ENCODE measurements at regions not wholly inside any gene's neighbourhood (a gene's known extent, or its start where the extent isn't known, plus 50 kb on each side); places are given as distances from the start of the nearest gene placed in this dataset.
"Not testable (repeated sequence)": the region's sequence is repeated elsewhere in the genome, so short reads cannot be mapped to it uniquely, and the experiment has no call there.

DNA sequence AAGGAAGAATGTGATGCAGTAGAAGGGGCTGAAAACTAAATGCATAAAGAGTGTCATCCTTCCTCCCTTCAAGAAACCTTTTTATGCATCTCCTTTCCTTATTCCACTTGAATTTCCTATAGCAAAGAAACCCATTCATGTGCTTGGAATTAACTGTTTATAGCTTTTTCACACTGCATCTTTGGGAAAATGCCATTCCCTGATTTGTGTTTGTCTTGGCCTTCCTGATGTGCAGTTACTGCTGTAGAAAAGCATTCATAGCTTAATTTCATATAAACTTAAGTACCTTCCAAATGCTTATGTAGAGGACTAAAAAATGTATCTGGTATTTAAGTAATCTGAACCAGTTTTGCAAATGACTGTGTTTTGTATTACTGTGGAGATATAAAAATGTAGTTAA lies 61.8 kb downstream of the SDR9C7 start:
- TF ChIP-seq Cebpa-rat (IDR thresholded peaks at IDR 0.05): no peak
- no peaks in the 10 kb centered on the region for H3K4me1 ChIP-seq
- H3K4me3 ChIP-seq: no peak overlapping the region
- peaks cover 30% of the 10 kb centered on the region for H3K9me3 ChIP-seq
- no peaks in the 10 kb centered on the region for H3K27me3 ChIP-seq
- H3K9ac ChIP-seq: no peak overlapping the region
- no peak overlapping the region for H3K4me2 ChIP-seq
- H3K27ac ChIP-seq: no peak overlapping the region
- no peaks in the 10 kb centered on the region for H3K36me3 ChIP-seq
- H4K20me1 ChIP-seq: no peaks in the 10 kb centered on the region

DNA sequence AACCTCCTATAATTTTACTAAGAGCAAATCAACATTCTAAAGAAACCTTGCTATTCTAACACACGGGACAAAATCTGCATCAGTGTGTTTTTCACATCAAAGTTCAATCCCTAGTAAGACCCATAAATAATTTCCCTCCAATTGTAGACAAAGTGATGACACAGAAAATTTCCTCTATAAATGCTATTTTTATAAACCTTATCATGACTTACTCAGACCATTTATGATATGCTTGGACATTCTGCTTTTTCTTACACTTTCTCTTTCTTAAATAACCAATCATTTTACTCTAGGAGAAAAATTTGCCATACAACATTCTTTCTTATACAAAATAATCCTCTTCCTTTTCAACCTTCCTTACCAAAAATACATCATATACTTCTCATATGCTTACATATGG lies 67.0 kb downstream of the SDR9C7 start:
- Histone ChIP-seq H3K4me1 (no peaks in the 10 kb centered on the region), H3K27me3 (no peaks in the 10 kb centered on the region), H3K4me3 (no peak overlapping the region), H4K20me1 (no peaks in the 10 kb centered on the region), H3K9ac (no peak overlapping the region), H3K9me3 (peaks cover 74% of the 10 kb centered on the region), H3K36me3 (no peaks in the 10 kb centered on the region), H3K4me2 (no peak overlapping the region), H3K27ac (no peak overlapping the region)
- TF ChIP-seq Cebpa-rat (IDR thresholded peaks at IDR 0.05): no peak

DNA sequence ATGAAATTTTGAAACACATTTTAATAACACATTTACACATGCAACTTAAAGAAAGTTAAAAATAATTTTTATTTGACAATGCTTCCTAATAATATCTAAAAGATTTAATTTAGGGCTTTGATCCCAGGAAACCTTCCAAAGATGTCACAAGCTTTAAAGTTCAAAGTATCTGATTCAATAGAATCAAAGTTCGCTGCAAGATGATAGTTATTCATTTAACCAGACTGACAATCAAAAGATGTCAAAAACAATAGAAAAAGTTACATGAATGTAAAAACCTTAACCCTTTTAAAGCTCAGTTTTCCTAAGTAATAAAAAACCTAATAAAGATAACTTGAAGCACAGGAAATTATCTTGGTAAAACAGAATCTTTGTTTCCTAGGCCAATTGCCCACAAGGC lies 67.7 kb downstream of the SDR9C7 start:
- Histone ChIP-seq H4K20me1 (no peaks in the 10 kb centered on the region), H3K27ac (no peak overlapping the region), H3K9ac (no peak overlapping the region), H3K27me3 (no peaks in the 10 kb centered on the region), H3K9me3 (peaks cover 81% of the 10 kb centered on the region), H3K4me3 (no peak overlapping the region), H3K4me1 (no peaks in the 10 kb centered on the region), H3K36me3 (no peaks in the 10 kb centered on the region), H3K4me2 (no peak overlapping the region)
- TF ChIP-seq Cebpa-rat (IDR thresholded peaks at IDR 0.05): no peak

DNA sequence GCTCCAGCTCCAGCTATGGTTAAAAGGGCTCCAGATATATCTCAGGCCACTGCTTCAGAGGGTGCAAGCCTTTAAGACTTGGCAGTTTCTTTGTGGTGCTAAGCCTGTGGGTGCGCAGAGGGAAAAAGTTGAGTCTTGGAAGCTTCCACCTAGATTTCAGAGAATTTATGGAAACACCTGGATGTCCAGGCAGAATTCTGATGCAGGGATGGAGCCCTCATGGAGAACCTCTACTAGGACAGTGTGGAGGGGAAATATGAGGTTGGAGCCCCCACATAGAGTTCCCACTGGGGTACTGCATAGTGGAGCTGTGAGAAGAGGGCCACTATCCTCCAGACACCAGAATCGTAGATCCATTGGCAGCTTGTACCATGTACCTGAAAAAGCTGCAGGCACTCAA lies 69.9 kb downstream of the SDR9C7 start:
- Histone ChIP-seq H3K9me3 (peaks cover 84% of the 10 kb centered on the region), H3K27me3 (no peaks in the 10 kb centered on the region), H4K20me1 (no peaks in the 10 kb centered on the region), H3K4me2 (no peak overlapping the region), H3K36me3 (no peaks in the 10 kb centered on the region), H3K4me1 (no peaks in the 10 kb centered on the region), H3K4me3 (peak overlapping the region; percentile 40; the same call in 1 of the 2 replicates), H3K27ac (no peak overlapping the region), H3K9ac (no peak overlapping the region)
- TF ChIP-seq Cebpa-rat (IDR thresholded peaks at IDR 0.05): no peak

DNA sequence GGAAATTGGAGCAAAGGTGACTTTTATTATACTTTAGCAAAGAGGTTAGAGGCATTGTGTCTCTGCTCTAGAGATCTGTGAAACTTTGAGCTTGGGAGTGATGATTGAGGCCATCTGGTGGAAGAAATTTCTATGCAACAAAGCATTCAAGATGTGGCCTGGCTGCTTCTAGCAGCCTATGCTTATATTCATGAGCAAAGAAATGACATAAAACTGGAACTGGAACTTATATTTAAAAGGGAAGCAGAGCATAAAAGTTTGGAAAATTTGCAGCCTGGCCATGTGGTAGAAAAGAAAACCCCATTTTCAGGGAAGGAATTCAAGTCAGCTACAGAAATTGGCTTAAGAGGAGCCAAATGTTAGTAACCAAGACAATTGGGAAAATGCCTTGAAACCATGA lies 70.4 kb downstream of the SDR9C7 start:
- Histone ChIP-seq H3K27me3 (no peaks in the 10 kb centered on the region), H3K4me2 (no peak overlapping the region), H3K9me3 (peaks cover 81% of the 10 kb centered on the region), H3K27ac (no peak overlapping the region), H3K4me3 (peak overlapping the region; percentile 40; the same call in 1 of the 2 replicates), H3K36me3 (no peaks in the 10 kb centered on the region), H4K20me1 (no peaks in the 10 kb centered on the region), H3K4me1 (no peaks in the 10 kb centered on the region), H3K9ac (no peak overlapping the region)
- TF ChIP-seq Cebpa-rat (IDR thresholded peaks at IDR 0.05): no peak

DNA sequence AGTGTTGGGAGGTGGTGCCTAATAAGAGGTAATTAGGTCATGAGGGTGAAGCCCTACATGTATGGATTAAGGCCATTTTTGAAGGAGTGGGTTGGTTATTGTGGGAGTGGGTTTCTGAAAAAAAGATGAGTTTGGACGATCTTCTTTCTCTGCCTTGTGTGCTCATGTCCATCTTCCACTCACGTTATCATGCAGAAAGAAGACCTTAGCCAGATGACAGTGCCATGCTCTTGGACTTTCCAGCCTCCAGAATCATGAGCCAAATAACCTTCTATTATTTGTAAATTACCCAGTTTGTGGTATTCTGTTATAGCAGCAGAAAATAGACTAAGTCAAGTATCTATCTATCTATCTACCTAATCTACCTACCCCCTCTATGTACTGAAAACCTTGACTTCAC lies 71.9 kb downstream of the SDR9C7 start:
- Histone ChIP-seq H3K36me3 (no peaks in the 10 kb centered on the region), H3K4me2 (no peak overlapping the region), H3K27ac (no peak overlapping the region), H3K9me3 (peaks cover 68% of the 10 kb centered on the region), H3K9ac (no peak overlapping the region), H3K27me3 (no peaks in the 10 kb centered on the region), H3K4me1 (no peaks in the 10 kb centered on the region), H4K20me1 (no peaks in the 10 kb centered on the region), H3K4me3 (no peak overlapping the region)
- TF ChIP-seq Cebpa-rat (IDR thresholded peaks at IDR 0.05): no peak

DNA sequence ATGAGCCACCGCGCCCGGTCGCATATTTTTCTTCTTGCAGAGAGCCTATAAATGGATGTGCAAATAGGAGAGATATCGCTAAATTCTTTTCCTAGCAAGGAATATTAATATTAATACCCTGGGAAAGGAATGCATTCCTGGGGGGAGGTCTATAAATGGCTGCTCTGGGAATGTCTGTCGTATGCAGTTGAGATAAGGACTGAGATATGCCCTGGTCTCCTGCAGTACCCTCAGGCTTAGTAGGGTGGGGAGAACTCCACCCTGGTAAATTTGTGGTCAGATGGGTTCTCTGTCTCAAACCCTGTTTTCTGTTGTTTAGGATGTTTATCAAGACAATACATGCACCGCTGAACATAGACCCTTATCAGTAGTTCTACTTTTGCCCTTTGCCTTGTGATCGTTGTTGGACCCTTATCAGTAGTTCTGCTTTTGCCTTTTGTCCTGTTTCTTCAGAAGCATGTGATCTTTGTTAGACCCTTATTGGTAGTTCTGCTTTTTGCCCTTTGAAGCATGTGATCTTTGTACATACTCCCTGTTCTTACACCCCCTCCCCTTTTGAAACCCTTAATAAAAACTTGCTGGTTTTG lies 80.7 kb downstream of the SDR9C7 start:
- not testable (repeated sequence) for H3K36me3 ChIP-seq, H3K4me2 ChIP-seq, H3K4me3 ChIP-seq, H4K20me1 ChIP-seq, H3K9ac ChIP-seq, H3K27me3 ChIP-seq, H3K27ac ChIP-seq, H3K4me1 ChIP-seq
- H3K9me3 ChIP-seq: peaks cover 20% of the 10 kb centered on the region

DNA sequence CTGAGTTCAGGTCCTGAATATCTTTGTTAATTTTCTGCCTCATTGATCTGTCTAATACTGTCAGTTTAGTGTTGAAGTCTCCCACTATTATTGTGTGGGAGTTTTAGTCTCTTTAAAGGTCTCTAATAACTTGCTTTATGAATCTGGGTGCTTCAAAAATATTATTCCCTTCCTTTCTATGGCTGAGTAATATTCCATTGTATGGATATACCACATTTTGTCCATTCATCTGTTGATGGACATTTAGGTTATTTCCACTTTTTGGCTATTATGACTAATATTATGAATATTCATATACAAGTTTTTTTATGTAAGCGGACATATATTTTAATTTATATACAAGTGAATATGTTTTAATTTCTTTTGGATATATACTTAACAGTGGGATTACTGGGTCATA lies 82.7 kb downstream of the SDR9C7 start:
- H3K9ac ChIP-seq: no peak overlapping the region
- no peak for TF ChIP-seq Cebpa-rat (IDR thresholded peaks at IDR 0.05)

DNA sequence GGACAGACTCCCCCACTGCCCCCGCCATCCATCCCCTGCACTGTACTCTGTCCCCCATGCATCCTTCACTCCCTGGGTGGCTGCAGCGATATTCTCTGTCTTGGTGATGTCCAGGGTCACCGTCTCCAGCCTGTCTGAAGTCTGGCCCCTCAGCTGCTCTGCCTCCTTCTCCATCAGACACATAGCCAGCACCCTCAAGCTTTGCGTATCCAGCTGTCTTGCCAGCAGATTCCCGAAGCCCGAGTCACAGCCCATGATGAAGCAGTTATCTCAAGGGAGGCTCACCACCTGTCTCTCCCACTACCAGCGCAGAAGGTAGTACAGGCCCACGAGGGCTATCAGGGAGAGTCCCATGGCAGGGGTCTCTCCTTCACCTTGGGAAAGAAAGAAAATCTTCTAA lies 77.8 kb downstream of the HSD17B6 start:
- no peak overlapping the region for H3K27ac ChIP-seq
- H3K9ac ChIP-seq: no peak overlapping the region
- H4K20me1 ChIP-seq: no peaks in the 10 kb centered on the region
- no peaks in the 10 kb centered on the region for H3K36me3 ChIP-seq
- no peak overlapping the region for H3K4me3 ChIP-seq
- no peaks in the 10 kb centered on the region for H3K27me3 ChIP-seq
- no peaks in the 10 kb centered on the region for H3K9me3 ChIP-seq
- no peak overlapping the region for H3K4me2 ChIP-seq
- peaks cover 20% of the 10 kb centered on the region for H3K4me1 ChIP-seq
- no peak for TF ChIP-seq Cebpa-rat (IDR thresholded peaks at IDR 0.05)

More for the DNA sequence above, 82.7 kb downstream of the SDR9C7 start:
- H3K4me2 ChIP-seq: no peak overlapping the region
- no peak overlapping the region for H3K4me3 ChIP-seq
- no peak overlapping the region for H3K27ac ChIP-seq
- H4K20me1 ChIP-seq: no peaks in the 10 kb centered on the region
- H3K9me3 ChIP-seq: peaks cover 20% of the 10 kb centered on the region
- H3K36me3 ChIP-seq: no peaks in the 10 kb centered on the region
- no peaks in the 10 kb centered on the region for H3K4me1 ChIP-seq
- H3K27me3 ChIP-seq: no peaks in the 10 kb centered on the region

DNA sequence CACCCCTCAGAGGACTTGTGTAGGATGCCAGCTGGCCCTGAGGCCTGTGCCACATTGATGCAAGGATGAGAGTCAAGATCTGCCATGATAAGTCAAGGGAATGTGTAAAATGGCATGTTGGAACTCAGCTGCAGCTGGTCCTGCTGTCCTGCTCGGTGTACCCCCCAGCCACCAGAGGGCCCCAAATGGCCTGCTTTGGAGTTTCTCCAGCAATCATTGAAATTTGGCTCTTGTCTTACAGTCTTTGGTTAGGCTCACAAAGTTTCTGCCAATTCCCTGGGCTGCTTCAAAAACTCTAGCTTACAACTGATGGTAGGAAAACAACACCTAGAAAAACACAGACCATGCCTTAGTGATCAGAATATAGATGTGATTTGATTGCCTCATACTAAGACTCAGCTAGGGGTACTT lies 76.8 kb downstream of the HSD17B6 start:
- Histone ChIP-seq H3K4me3 (no peak overlapping the region), H3K27me3 (no peaks in the 10 kb centered on the region), H3K27ac (no peak overlapping the region), H3K9ac (no peak overlapping the region), H3K4me2 (no peak overlapping the region), H3K9me3 (no peaks in the 10 kb centered on the region), H3K4me1 (peaks cover 25% of the 10 kb centered on the region), H4K20me1 (no peaks in the 10 kb centered on the region), H3K36me3 (no peaks in the 10 kb centered on the region)
- no peak for TF ChIP-seq Cebpa-rat (IDR thresholded peaks at IDR 0.05)

DNA sequence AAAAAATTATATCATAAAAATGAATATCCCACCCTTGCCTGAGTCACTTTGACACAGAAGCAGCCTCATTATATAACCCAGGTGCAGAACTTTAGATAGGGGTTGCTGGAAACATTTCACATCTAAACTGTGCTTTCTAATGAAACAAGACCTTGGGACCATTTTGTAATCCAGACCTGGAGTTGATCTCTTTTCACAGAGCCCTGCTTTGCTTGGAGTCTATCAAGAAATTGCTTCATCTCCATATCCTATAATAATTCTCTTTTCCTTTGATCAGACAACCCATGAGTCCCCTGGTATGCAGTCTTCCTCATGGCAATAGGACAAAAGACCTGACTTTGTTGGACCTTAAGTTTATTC lies 76.3 kb downstream of the HSD17B6 start:
- no peaks in the 10 kb centered on the region for H3K27me3 ChIP-seq
- H3K4me3 ChIP-seq: no peak overlapping the region
- TF ChIP-seq Cebpa-rat (IDR thresholded peaks at IDR 0.05): no peak
- H4K20me1 ChIP-seq: no peaks in the 10 kb centered on the region
- no peaks in the 10 kb centered on the region for H3K9me3 ChIP-seq
- no peaks in the 10 kb centered on the region for H3K36me3 ChIP-seq
- H3K9ac ChIP-seq: no peak overlapping the region
- no peak overlapping the region for H3K4me2 ChIP-seq
- peaks cover 25% of the 10 kb centered on the region for H3K4me1 ChIP-seq
- H3K27ac ChIP-seq: no peak overlapping the region
